ENCODE measurements at regions not wholly inside any gene's neighbourhood (a gene's known extent, or its start where the extent isn't known, plus 50 kb on each side); places are given as distances from the start of the nearest gene placed in this dataset.

GRCh38 chrX:20435913-20436312 lies 169.2 kb upstream of the RPS6KA3 start:
- TF ChIP-seq CTCF (IDR thresholded peaks at IDR 0.05; ENCODE audit: insufficient read depth, low read depth, low read length) (no peak), EZH2 (IDR thresholded peaks at IDR 0.05; ENCODE audit: insufficient read depth, low read length) (no peak)

Data from astrocyte (in vitro differentiated cells and primary cell).